Esophagus squamous epithelium (tissue), 4 donors: ENCODE measurements at regions not wholly inside any gene's neighbourhood (a gene's known extent, or its start where the extent isn't known, plus 50 kb on each side); places are given as distances from the start of the nearest gene placed in this dataset.

ENCODE experiments used
- POLR2A ChIP-seq, 4 donors: fragments of 450-650 bp; IDR thresholded peaks; one replicate each; pipeline ENCODE4 v1.6.1; 2017; ENCODE audit warnings: antibody characterized with exemption in 4 of 4, mild to moderate bottlenecking in 4 of 4, moderate library complexity in 3 of 4
- TF ChIP-seq, protein P1 (sequence below), 6 experiments: fragments of 450-650 bp in 4 of 6; fragments of 200-600 bp in 2 of 6; sonication (generic) in 2 of 6; IDR thresholded peaks; one replicate each; pipeline ENCODE4 v1.5.1; 2016 to 2019; ENCODE audit warnings: antibody characterized with exemption in 6 of 6, mild to moderate bottlenecking in 4 of 6, moderate library complexity in 4 of 6

GRCh38 chr2:117349687-117350086, 464.8 kb upstream of the DDX18 start:
- TF ChIP-seq POLR2A (IDR thresholded peaks at IDR 0.05), result no peak
- TF ChIP-seq, protein P1, sequence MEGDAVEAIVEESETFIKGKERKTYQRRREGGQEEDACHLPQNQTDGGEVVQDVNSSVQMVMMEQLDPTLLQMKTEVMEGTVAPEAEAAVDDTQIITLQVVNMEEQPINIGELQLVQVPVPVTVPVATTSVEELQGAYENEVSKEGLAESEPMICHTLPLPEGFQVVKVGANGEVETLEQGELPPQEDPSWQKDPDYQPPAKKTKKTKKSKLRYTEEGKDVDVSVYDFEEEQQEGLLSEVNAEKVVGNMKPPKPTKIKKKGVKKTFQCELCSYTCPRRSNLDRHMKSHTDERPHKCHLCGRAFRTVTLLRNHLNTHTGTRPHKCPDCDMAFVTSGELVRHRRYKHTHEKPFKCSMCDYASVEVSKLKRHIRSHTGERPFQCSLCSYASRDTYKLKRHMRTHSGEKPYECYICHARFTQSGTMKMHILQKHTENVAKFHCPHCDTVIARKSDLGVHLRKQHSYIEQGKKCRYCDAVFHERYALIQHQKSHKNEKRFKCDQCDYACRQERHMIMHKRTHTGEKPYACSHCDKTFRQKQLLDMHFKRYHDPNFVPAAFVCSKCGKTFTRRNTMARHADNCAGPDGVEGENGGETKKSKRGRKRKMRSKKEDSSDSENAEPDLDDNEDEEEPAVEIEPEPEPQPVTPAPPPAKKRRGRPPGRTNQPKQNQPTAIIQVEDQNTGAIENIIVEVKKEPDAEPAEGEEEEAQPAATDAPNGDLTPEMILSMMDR (IDR thresholded peaks at IDR 0.05), result no peak
